ENCODE measurements at regions not wholly inside any gene's neighbourhood (a gene's known extent, or its start where the extent isn't known, plus 50 kb on each side); places are given as distances from the start of the nearest gene placed in this dataset.

DNA sequence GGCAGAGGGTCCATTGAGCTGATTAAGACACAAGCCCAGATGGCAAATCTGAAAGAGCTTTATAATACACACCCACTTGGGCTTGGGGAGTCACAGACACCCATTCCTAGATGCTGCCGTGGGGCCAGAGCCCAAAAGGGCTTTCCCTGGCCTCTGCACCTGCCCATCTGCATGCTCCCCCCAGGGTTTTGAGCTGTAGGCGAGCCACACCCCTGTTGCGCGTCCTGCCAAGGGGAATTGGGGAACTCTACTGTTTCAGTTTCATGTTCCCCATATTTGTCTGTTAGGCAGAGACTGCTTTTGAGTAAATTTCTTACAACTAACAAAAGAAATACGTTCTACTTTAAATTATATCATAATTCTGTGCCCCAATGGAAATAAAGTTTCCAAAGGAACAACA lies 52.9 kb upstream of the FNDC1 start:
- H3K4me3 Mint-ChIP-seq, result no peak overlapping the region
- no peak overlapping the region for H3K27ac Mint-ChIP-seq
- ATAC-seq (no peak), DNase-seq (ENCODE audit: low spot score) (no peak)
- Histone ChIP-seq H3K27me3 (ENCODE audit: insufficient read depth) (no peaks in the 10 kb centered on the region), H3K27ac (ENCODE audit: low read depth) (no peak overlapping the region), H4K20me1 (replicated peaks; ENCODE audit: insufficient read depth) (no peaks in the 10 kb centered on the region), H3K4me2 (no peak overlapping the region), H3K4me1 (ENCODE audit: insufficient read depth) (no peaks in the 10 kb centered on the region), H3K36me3 (ENCODE audit: insufficient read depth) (no peaks in the 10 kb centered on the region), H3F3A (replicated peaks; ENCODE audit: low read depth) (no peaks in the 10 kb centered on the region), H2AFZ (no peak overlapping the region), H3K9me2 (ENCODE audit: insufficient read depth) (0 out of 2 replicates have a peak, but pooled peaks cover 4% of the 10 kb centered on the region), H3K79me2 (replicated peaks; ENCODE audit: insufficient read depth) (no peaks in the 10 kb centered on the region), H3K4me3 (no peak overlapping the region)
- no peaks in the 10 kb centered on the region for H3K9me3 Mint-ChIP-seq
- peaks cover 2% of the 10 kb centered on the region for H3K27me3 Mint-ChIP-seq (ENCODE audit: insufficient read depth, low read depth, poor library complexity)
- no peaks in the 10 kb centered on the region for H3K4me1 Mint-ChIP-seq
- H3K36me3 Mint-ChIP-seq (ENCODE audit: low read depth), result no peaks in the 10 kb centered on the region
- TF ChIP-seq JUNB (IDR thresholded peaks at IDR 0.05; ENCODE audit: unreplicated experiment) (no peak), EZH2 (IDR thresholded peaks at IDR 0.05; ENCODE audit: low read depth, unreplicated experiment) (no peak), STAT1 (IDR thresholded peaks at IDR 0.05; ENCODE audit: unreplicated experiment) (no peak), CTCF (conservative IDR thresholded peaks at IDR 0.05; ENCODE audit: low read depth in 2 of 2) (no peak), CREB1 (CRISPR knock-in tag; IDR thresholded peaks at IDR 0.05; ENCODE audit: low read depth) (no peak), ETS1 (IDR thresholded peaks at IDR 0.05) (no peak), ZNF331 (CRISPR knock-in tag; IDR thresholded peaks at IDR 0.05; ENCODE audit: low read depth) (no peak), ZNF114 (CRISPR knock-in tag; IDR thresholded peaks at IDR 0.05) (no peak), EZH2phosphoT487 (IDR thresholded peaks at IDR 0.05; ENCODE audit: unreplicated experiment) (no peak), NANOG (IDR thresholded peaks at IDR 0.05; ENCODE audit: borderline replicate concordance) (no peak), POLR2AphosphoS5 (IDR thresholded peaks at IDR 0.05; ENCODE audit: low read depth) (no peak)
- TF ChIP-seq, protein P1, sequence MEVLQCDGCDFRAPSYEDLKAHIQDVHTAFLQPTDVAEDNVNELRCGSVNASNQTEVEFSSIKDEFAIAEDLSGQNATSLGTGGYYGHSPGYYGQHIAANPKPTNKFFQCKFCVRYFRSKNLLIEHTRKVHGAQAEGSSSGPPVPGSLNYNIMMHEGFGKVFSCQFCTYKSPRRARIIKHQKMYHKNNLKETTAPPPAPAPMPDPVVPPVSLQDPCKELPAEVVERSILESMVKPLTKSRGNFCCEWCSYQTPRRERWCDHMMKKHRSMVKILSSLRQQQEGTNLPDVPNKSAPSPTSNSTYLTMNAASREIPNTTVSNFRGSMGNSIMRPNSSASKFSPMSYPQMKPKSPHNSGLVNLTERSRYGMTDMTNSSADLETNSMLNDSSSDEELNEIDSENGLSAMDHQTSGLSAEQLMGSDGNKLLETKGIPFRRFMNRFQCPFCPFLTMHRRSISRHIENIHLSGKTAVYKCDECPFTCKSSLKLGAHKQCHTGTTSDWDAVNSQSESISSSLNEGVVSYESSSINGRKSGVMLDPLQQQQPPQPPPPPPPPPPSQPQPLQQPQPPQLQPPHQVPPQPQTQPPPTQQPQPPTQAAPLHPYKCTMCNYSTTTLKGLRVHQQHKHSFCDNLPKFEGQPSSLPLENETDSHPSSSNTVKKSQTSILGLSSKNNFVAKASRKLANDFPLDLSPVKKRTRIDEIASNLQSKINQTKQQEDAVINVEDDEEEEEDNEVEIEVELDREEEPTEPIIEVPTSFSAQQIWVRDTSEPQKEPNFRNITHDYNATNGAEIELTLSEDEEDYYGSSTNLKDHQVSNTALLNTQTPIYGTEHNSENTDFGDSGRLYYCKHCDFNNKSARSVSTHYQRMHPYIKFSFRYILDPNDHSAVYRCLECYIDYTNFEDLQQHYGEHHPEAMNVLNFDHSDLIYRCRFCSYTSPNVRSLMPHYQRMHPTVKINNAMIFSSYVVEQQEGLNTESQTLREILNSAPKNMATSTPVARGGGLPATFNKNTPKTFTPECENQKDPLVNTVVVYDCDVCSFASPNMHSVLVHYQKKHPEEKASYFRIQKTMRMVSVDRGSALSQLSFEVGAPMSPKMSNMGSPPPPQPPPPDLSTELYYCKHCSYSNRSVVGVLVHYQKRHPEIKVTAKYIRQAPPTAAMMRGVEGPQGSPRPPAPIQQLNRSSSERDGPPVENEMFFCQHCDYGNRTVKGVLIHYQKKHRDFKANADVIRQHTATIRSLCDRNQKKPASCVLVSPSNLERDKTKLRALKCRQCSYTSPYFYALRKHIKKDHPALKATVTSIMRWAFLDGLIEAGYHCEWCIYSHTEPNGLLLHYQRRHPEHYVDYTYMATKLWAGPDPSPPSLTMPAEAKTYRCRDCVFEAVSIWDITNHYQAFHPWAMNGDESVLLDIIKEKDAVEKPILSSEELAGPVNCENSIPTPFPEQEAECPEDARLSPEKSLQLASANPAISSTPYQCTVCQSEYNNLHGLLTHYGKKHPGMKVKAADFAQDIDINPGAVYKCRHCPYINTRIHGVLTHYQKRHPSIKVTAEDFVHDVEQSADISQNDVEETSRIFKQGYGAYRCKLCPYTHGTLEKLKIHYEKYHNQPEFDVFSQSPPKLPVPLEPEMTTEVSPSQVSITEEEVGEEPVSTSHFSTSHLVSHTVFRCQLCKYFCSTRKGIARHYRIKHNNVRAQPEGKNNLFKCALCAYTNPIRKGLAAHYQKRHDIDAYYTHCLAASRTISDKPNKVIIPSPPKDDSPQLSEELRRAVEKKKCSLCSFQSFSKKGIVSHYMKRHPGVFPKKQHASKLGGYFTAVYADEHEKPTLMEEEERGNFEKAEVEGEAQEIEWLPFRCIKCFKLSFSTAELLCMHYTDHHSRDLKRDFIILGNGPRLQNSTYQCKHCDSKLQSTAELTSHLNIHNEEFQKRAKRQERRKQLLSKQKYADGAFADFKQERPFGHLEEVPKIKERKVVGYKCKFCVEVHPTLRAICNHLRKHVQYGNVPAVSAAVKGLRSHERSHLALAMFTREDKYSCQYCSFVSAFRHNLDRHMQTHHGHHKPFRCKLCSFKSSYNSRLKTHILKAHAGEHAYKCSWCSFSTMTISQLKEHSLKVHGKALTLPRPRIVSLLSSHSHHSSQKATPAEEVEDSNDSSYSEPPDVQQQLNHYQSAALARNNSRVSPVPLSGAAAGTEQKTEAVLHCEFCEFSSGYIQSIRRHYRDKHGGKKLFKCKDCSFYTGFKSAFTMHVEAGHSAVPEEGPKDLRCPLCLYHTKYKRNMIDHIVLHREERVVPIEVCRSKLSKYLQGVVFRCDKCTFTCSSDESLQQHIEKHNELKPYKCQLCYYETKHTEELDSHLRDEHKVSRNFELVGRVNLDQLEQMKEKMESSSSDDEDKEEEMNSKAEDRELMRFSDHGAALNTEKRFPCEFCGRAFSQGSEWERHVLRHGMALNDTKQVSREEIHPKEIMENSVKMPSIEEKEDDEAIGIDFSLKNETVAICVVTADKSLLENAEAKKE (CRISPR knock-in tag; IDR thresholded peaks at IDR 0.05), result no peak
- TF ChIP-seq, protein P2, sequence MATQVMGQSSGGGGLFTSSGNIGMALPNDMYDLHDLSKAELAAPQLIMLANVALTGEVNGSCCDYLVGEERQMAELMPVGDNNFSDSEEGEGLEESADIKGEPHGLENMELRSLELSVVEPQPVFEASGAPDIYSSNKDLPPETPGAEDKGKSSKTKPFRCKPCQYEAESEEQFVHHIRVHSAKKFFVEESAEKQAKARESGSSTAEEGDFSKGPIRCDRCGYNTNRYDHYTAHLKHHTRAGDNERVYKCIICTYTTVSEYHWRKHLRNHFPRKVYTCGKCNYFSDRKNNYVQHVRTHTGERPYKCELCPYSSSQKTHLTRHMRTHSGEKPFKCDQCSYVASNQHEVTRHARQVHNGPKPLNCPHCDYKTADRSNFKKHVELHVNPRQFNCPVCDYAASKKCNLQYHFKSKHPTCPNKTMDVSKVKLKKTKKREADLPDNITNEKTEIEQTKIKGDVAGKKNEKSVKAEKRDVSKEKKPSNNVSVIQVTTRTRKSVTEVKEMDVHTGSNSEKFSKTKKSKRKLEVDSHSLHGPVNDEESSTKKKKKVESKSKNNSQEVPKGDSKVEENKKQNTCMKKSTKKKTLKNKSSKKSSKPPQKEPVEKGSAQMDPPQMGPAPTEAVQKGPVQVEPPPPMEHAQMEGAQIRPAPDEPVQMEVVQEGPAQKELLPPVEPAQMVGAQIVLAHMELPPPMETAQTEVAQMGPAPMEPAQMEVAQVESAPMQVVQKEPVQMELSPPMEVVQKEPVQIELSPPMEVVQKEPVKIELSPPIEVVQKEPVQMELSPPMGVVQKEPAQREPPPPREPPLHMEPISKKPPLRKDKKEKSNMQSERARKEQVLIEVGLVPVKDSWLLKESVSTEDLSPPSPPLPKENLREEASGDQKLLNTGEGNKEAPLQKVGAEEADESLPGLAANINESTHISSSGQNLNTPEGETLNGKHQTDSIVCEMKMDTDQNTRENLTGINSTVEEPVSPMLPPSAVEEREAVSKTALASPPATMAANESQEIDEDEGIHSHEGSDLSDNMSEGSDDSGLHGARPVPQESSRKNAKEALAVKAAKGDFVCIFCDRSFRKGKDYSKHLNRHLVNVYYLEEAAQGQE (IDR thresholded peaks at IDR 0.05; ENCODE audit: unreplicated experiment), result no peak

All from GM23338 (cell line).